Upper lobe of left lung (tissue), 4 donors: ENCODE measurements at regions not wholly inside any gene's neighbourhood (a gene's known extent, or its start where the extent isn't known, plus 50 kb on each side); places are given as distances from the start of the nearest gene placed in this dataset.

Source experiments
- CTCF ChIP-seq, 6 experiments: fragments of 450-650 bp in 4 of 6; fragments of 200-600 bp in 2 of 6; sonication (generic) in 2 of 6; IDR thresholded peaks; one replicate each; pipeline ENCODE4 v1.5.1; 2016 to 2019; ENCODE audit warnings: antibody characterized with exemption in 6 of 6
- EP300 ChIP-seq, 4 donors: sonication (generic); formaldehyde crosslinking; IDR thresholded peaks; one replicate each; pipeline ENCODE4 v1.5.1; 2017; ENCODE audit warnings: antibody characterized with exemption in 4 of 4, control low read depth in 2 of 4
- POLR2AphosphoS5 ChIP-seq, 2 donors: sonication (generic); formaldehyde crosslinking; IDR thresholded peaks; one replicate each; pipeline ENCODE4 v1.5.1; 2017; ENCODE audit warnings: antibody characterized with exemption in 2 of 2

- TF ChIP-seq EP300 (IDR thresholded peaks at IDR 0.05) (no peak), CTCF (IDR thresholded peaks at IDR 0.05) (no peak), POLR2AphosphoS5 (IDR thresholded peaks at IDR 0.05) (no peak)
Observed at GRCh38 chr2:226127682-226128081, 671.9 kb downstream of the IRS1 start.
